ENCODE measurements at regions not wholly inside any gene's neighbourhood (a gene's known extent, or its start where the extent isn't known, plus 50 kb on each side); places are given as distances from the start of the nearest gene placed in this dataset.

GRCh38 chr14:29108908-29109307, 342.3 kb downstream of the FOXG1 start:
- no peak for DNase-seq (ENCODE audit: low read depth)

GRCh38 chr14:29109589-29109988, 343.0 kb downstream of the FOXG1 start:
- no peak for DNase-seq (ENCODE audit: low read depth)

- DNase-seq (ENCODE audit: low read depth) = no peak
Measured at GRCh38 chr14:29111554-29111953, 345.0 kb downstream of the FOXG1 start.

- no peak for DNase-seq (ENCODE audit: low read depth)
Measured at GRCh38 chr14:29123017-29123416, 356.4 kb downstream of the FOXG1 start.

- no peak for DNase-seq (ENCODE audit: low read depth)
Measured at GRCh38 chr14:29126361-29126760, 359.8 kb downstream of the FOXG1 start.

GRCh38 chr14:29126865-29127264, 360.3 kb downstream of the FOXG1 start:
- no peak for DNase-seq (ENCODE audit: low read depth)

- DNase-seq (ENCODE audit: low read depth) = no peak
Measured at GRCh38 chr14:29140016-29140415, 373.4 kb downstream of the FOXG1 start.

- DNase-seq (ENCODE audit: low read depth) = peak; percentile 79
Measured at GRCh38 chr14:29144621-29145020, 378.0 kb downstream of the FOXG1 start.

GRCh38 chr14:29148221-29148620, 381.6 kb downstream of the FOXG1 start:
- no peak for DNase-seq (ENCODE audit: low read depth)

GRCh38 chr14:29149798-29150197, 383.2 kb downstream of the FOXG1 start:
- no peak for DNase-seq (ENCODE audit: low read depth)

GRCh38 chr14:29150659-29151058, 384.1 kb downstream of the FOXG1 start:
- no peak for DNase-seq (ENCODE audit: low read depth)

GRCh38 chr14:29156096-29156495, 389.5 kb downstream of the FOXG1 start:
- DNase-seq (ENCODE audit: low read depth) = no peak

- peak; percentile 16 for DNase-seq (ENCODE audit: low read depth)
Measured at GRCh38 chr14:29161593-29161992, 395.0 kb downstream of the FOXG1 start.

- no peak for DNase-seq (ENCODE audit: low read depth)
Measured at GRCh38 chr14:29163109-29163508, 396.5 kb downstream of the FOXG1 start.

- no peak for DNase-seq (ENCODE audit: low read depth)
Measured at GRCh38 chr14:29165431-29165830, 398.8 kb downstream of the FOXG1 start.

- DNase-seq (ENCODE audit: low read depth) = no peak
Measured at GRCh38 chr14:29166507-29166906, 399.9 kb downstream of the FOXG1 start.

GRCh38 chr14:29168149-29168548, 401.6 kb downstream of the FOXG1 start:
- DNase-seq (ENCODE audit: low read depth) = no peak

GRCh38 chr14:29169408-29169807, 402.8 kb downstream of the FOXG1 start:
- DNase-seq (ENCODE audit: low read depth) = no peak

- DNase-seq (ENCODE audit: low read depth) = no peak
Measured at GRCh38 chr14:29175706-29176105, 409.1 kb downstream of the FOXG1 start.

GRCh38 chr14:29176876-29177275, 410.3 kb downstream of the FOXG1 start:
- no peak for DNase-seq (ENCODE audit: low read depth)

- no peak for DNase-seq (ENCODE audit: low read depth)
Measured at GRCh38 chr14:29178971-29179370, 412.4 kb downstream of the FOXG1 start.

GRCh38 chr14:29191092-29191491, 424.5 kb downstream of the FOXG1 start:
- no peak for DNase-seq (ENCODE audit: low read depth)

GRCh38 chr14:29197557-29197956, 431.0 kb downstream of the FOXG1 start:
- DNase-seq (ENCODE audit: low read depth) = no peak

- no peak for DNase-seq (ENCODE audit: low read depth)
Measured at GRCh38 chr14:29205658-29206057, 439.1 kb downstream of the FOXG1 start.

All from myocyte (in vitro differentiated cells).